HUDEP-2 (cell line): ENCODE measurements at regions not wholly inside any gene's neighbourhood (a gene's known extent, or its start where the extent isn't known, plus 50 kb on each side); places are given as distances from the start of the nearest gene placed in this dataset.
"Not testable (repeated sequence)": the region's sequence is repeated elsewhere in the genome, so short reads cannot be mapped to it uniquely, and the experiment has no call there.

Experiments used
- DNase-seq, 76 experiments: peaks; one replicate each; lab custom pipeline; 2025; ENCODE audit not compliant: unreplicated experiment in 76 of 76; lab: John Stamatoyannopoulos, UW

DNA sequence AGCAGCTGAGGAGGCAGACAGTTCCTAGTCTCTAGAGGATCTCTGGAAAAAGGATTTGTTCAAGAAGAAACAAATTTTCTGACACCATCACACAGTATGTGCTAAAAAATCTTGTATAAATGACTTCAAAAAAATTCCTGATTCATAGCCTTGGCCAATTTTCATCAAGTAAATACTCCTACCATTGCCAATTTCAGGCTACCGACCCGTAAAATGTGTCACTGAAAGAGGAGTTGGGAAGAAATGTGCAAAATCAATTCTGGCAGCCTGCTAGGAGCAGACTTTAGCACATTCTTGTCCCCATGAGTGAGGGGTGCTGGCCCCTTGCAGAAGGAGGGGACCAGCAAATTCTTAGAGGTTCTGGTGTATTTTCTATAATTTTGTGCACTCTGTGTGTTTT, 109.4 kb downstream of the TMEM30B start:
- no peak for DNase-seq

DNA sequence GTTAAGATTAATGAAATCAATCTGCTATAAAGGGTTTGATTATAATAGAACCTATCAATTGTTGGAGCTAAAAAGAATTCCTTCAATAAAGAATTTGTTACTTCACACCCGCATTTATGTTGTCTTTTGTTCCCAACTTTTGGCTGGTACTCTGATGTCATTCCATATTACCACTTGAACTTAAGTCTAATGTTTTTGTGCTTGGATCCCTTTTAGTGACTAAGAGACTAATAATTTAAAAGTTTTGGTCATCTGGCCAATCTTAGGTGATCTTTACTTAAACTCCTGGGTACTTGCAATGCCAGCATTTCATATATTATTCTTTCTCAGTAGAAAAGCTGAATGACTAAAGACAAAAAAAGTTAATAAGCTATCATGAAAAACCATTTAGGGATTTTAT, 113.0 kb downstream of the TMEM30B start:
- DNase-seq: no peak

DNA sequence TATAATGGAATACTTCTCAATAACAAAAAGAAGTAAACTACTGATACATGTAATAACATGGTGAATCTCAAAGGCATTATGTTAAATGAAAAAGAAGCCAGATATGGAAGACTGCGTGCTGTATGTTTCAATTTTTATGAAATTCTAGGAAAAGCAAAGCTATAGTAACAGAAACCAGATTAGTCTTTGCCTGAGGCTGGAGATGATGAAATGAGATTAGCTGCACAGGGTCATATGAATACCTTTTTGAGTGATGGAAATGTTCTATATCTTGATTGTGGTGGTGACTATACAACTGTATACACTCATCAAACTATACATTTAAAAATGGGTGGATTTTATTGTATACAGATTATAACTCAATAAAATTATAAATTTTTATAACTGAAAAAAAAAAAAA, 113.5 kb downstream of the TMEM30B start:
- no peak for DNase-seq

DNA sequence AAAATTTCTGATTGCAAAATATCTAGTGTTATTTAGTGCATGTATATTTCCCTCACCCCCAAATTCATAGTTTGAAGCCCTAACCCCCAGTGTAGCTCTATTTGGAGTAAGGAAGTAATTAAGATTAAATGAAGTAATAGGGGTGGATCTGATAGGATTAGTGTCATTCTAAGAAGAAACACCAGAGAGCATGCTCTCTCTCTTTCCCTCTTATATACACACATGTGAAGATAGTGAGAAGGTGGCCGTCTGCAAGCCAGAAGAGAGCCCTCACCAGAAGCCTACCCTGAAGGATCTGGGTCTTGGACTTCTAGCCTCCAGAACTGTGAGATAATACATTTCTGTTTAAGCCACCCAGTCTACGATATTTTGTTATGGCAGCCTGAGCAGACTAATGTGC, 120.3 kb downstream of the TMEM30B start:
- no peak for DNase-seq

DNA sequence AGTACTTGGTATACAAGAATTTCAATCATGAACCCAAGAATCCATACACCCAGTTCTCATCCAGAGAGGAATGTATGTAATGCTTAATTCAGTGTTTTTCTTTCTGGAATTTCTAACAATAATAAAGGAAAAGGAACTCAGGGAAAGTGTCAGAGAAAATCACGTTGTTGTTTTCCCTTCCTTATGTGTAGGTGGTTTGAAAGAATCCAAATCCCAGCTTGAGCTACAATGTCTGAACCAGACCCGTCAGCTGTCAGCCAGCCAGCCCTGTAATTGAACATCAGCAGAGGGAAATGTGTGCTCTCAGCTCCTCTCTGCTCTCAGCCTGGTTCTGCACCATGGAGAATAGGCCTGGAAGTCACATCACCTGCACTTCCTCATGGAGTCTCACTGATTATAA, 126.5 kb downstream of the TMEM30B start:
- DNase-seq: no peak

DNA sequence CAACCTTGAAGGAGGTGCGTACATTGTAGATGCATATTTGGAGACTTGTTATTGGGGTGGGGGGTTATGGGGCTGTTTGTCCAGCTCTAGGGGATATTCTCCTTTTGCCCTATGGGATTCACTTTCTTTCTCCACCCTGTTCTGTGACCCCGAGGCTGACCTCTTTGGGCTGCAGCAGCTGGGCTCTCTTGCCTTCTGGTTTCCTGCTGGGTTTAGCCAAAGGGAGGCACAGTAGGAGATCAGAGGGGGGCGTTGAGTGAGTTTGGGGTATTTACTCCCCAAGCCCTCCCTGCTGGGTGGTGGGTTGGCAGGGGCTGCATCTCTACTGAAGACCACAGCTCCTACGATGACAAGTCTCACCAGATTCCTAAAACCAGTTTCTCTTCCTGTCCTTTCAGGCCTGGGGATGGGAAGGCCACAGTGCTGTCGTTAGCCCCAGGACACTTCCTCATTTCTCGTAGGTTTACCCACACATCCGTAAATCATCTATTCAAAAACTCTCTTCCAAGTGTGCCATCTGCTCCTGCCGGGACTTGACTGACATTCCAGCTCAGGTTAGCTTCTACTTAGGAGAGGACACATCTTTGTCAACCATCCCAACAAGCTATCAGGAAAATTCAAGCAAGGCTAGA, 127.1 kb downstream of the TMEM30B start:
- DNase-seq: no peak

DNA sequence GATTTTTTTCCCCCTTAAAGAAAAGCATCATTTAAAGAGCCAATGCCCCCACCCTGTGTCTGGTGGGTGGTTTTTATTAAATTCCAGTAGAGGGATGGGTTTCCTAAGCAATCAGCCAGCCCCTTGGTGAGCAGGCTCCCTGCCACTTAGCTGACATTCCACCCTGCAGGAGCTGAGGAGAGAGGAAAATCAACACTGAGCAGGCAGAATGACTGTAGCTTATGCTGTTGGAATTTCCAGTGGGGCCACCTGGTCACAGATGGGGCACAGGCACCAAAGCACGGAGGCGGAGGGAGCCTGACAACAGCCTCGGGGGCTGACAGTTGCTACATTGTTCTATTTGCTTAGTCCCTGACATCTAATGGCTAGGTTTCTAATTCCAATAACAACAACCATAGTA, 127.7 kb downstream of the TMEM30B start:
- DNase-seq: no peak

DNA sequence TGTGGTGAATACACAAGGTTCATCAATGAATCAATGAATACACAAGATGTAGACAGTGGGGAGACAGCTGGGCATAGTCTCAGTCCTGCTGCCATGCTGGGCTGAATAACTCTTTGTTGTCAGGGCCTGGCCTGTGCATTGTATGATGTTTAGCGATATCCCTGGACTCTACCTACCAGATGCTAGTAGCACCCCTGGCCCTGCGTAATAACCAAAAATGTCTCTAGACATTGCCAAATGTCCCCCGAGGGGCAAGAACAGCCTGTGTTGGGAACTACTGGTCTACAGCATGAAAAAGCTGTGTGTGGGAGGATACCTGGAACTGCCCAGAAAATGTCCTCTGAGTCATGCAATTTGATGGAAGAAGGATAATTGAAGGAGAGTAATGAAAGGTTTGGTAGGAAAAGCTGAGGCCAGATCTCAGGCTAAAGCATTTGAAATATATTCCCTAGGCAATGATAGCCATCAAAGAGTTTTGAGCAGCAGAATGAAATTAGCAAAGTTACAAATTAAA, 128.2 kb downstream of the TMEM30B start:
- no peak for DNase-seq

DNA sequence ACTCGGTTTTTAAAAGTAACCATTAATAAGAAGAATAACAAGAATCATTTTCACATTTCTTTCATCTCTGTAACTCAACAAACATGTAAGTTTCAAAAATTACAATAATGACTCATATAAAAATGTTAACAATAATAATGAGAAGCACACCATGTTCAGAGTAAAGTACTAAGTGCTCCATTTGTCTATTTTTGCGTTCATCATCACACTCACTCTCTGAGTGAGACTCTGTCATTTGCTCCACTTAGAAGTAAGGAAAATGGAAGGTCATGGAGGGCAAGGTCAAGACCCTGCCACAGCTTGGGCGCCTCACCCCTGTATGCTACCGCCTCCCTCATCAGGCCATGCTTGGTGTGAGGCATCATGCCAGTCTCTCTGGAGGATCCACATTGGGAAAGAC, 129.9 kb downstream of the TMEM30B start:
- DNase-seq: no peak

DNA sequence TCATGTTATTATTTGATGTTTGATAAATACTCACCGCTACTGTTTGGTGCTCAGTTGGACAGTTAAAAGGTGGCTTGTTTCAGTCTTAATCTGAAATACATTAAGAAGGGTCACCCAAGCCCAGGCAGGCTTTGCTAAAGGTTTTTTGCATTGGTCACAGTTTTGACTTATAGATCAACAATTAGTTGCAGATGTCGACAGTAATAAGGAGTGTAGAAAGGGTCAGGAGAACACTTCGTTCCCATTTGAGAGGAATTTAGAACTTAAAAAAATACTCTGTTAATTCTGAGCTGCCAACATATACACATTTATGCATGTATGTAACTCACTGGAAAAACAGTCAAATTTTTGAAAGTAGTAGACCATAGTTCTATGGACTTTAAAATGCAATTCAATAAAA, 130.3 kb downstream of the TMEM30B start:
- DNase-seq: no peak

DNA sequence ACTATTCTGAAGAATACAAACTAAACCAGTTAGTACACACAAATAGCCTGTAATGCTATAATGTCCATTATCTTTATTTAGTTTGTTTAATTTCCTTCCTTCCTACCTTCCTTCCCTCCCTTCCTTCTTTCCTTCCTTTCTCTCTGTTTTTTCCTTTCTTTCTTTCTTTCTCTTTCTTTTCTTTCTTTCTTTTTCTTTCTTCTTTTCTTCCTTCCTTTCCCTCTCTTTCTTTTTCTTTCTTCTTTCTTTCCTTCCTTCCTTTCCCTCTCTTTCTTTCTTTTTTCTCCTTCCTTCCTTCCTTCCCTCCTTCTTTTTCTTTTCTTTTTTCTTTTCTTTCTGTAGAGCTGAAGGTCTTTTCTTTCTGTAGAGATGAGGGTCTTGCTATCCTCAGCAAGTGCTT, 131.2 kb downstream of the TMEM30B start:
- DNase-seq: no peak

DNA sequence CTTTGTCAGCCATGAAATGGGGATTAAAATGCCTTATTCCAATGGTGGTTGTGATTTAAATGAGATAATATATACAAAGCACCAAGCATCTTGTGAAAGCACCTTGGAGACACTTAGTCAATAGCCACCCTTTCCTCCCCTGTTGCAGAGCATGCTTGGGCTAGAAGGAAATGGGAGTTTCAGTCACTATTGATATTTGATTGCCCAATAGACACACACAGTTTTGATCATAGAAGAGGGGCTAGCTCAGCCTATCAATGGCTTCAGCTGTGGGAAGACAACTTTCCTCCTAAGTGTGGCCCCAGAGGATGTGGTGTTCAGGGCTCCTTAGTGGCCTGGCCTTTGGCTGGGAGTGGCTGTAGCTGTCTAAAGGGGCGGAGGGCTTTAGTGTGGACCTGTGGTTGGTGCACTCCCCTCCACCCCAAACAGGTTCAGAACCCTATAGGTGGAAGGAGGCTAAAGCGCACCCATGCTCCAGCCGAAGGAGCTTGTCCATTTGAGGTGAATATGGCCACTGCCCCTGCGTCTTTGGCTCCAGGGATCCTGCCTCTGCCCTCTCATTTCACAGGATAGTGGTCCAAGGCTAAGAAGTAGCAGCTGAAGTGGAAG, 132.3 kb downstream of the TMEM30B start:
- no peak for DNase-seq

DNA sequence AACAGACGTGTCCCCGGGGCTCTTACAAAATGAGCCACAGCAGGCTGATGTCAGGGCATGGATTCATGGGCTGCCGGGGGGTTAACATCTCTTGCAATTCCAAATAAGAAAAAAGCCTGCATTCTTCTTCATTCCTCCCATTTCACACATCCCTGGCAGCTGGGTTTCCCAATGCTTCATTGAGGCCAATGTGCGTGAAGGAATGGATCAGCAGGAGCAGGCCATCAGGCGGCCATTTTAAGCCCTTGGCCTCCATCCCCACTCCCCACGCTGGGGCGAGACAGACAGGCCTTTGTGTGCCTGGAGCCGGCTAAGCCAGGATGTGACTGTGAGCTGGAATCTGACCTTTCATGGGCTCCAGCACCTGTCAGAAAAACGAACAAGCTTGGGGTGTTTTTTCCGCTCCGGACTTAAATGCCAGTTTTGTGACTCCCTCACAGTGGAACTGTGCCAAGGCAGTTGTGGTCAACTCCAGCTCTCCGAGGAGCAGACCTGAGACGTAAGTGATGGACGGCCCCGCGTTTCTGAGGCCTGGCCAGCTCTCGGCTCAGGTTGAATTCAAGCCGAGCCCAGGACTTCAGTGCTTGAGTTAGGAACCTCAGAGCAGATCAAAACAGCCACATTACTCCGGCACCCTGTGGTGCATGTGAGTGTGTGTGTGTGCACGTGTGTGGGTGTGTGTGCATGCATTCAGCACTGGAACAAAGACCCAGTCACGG, 133.1 kb downstream of the TMEM30B start:
- no peak for DNase-seq

DNA sequence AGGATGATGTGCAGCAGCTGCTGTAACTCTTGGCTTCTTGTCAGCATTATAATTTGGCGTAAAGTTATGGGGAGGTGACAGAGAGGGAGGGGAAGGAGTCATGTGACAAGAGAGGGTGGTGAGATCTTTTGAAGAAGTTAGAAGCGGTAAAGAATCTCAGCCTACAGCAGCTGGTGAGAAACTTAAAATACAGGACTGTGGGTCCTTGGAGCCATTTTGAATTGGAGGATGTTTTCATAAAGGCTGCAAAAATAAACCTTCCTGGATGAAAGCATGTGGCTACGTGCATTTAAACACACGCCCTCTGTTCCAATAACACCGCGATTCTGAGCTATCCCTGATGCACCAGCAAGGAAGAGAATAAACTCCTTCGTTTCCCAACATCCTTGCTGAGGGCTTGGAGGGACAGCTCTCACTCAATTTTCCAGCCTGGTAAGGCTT, 133.7 kb downstream of the TMEM30B start:
- DNase-seq: no peak

DNA sequence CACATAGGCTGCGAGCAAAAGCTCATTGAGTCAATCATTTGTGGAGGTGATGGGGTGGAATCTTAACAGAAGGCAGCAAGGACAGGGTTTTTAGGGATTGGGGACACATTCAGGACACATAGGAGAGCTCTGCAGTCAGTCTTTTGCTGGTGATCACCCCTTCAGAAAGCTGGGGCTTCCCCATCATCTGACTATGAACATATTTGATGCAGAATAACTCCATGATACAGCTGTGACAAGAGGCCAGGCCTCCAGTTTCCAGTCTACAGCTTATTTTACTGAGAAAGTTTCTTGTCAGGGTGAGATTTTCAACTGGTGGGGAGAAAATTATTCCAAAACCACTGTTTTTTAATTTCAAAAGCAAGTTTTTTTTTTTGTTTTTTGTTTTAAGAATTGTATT, 134.2 kb downstream of the TMEM30B start:
- no peak for DNase-seq

DNA sequence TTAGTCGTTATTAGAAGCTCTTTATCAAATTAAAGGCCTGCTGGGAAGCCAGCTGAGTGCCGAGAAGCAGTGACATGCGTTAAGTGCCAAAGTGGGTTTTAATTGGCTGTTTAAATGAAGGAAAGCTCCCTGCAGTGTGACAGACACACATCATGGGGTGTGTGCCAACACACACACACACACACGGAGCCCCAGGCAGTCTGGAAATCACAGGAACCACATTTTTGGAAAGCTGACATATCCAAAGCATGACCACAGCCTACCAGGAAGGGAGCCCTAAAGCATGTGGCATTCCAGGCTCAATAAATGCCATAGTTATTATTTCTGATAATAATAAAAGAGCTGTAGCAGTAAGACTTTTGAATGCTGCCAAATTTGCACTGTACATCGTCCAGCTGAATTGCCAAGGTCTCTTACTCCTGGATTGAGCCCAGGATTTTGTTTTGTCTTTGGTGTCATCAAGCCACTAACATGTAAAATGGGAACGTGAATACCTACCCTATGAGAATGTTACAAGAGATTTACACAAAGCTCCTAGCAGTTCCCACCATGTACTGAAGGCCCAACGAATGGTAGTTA, 135.1 kb downstream of the TMEM30B start:
- no peak for DNase-seq

DNA sequence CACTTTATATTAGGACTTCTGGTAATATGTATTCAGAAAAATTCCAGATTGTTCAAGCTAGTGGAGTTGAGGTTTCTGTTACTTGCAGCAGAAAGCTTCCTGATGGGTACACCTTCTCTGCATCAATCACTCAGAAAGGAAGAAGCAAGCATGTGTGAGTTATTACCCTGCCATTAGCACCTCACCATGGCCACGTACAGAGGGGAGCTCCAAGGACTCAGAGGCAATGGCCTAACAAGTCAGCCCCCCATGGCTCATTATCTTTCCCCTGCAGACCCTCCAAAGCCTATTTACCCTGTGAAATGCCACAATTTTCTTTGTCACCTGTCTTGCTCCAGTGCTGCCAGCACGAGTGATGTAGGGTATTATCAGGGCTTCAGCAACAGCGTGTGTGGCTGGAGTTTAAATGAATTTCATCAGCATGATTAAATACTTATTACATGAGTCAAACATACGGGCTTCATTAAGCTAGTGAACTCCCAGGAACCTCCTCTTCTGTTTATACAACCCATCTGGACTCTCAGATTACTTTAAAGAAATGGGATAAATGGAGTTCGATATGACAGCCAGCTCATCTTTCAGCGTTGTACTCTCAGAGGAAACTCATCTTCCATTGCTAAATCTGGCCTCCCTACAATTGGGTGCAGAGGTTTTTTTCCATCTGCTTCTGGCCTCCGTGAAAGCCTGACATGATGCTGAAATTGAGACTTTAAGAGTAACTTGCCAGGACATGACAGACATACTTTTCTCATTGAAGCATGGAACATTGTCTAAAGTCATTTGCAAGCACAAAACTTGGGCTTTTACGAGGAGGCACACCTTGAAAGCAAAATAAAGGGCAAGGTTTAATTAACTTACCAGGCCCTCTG, 135.9 kb downstream of the TMEM30B start:
- DNase-seq: no peak

DNA sequence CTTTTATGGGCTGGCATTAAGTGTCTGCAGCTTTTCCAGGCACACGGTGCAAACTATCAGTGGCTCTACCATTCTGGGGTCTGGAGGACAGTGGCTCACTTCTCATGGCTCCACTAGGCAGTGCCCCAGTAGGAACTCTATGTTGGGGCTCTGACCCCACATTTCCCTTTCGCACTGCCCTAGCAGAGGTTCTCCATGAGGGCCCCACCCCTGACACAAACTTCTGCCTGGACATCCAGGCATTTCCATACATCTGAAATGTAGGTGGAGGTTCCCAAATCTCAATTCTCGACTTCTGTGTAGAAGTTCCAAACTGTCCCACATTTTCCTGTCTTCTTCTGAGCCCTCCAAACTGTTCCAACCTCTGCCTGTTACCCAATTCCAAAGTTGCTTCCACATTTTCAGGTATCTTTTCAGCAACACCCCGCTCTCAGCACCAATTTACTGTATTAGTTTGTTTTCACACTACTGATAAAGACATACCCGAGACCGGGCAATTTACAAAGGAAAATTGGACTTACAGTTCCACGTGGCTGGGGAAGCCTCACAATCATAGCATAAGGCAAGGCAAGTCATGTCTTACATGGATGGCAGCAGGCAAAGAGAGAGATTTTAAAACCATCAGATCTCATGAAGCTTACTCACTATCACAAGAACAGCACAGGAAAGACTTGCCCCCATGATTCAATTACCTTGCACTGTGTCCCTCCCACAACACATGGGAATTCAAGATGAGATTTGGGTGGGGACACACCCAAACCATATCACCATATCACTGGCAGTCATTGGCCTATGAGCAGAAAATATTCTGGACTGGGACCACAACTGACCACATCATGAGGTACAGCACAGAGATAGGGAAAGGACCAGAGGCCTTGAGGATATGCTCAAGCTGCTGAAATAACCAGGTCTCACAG, 136.8 kb downstream of the TMEM30B start:
- not testable (repeated sequence) for DNase-seq

DNA sequence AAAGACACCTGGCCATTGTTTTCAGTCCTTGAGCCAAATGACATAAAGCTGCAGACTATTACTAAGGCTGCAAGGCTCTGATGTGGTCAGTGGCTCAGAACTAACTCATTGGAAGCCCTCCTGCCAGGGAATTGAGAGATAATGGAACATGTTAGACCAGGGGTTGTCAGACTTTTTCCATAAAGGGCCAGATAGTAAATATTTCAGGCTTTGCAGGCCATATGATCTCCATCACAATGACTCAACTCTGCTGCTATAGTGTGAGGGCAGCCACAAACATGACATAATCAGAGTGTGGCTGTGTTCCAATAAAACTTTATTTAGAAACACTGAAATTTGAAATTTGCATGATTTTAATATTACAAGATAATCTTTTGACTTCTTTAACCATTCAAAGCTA, 140.3 kb downstream of the TMEM30B start:
- no peak for DNase-seq

DNA sequence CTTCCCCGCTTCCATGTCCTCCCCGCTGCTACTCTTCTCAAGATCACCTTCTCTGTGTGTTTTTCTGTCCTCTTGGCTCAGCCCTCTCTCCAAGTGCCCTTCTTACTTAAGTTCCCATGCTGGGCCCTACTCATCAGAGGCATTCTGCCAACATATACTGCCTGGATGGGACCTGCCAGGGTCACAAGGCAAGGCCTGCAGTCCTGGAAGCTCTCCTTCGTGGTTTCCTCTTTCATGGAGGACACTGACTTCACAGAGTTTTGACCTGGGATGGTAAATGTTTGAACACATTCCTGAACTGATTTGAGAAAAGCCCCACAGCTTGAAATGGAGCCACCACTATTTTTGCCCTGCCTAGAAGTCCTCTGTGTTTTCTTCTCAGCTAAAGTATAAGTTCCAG, 140.9 kb downstream of the TMEM30B start:
- no peak for DNase-seq
